Testis (tissue), 2 donors: ENCODE measurements at regions not wholly inside any gene's neighbourhood (a gene's known extent, or its start where the extent isn't known, plus 50 kb on each side); places are given as distances from the start of the nearest gene placed in this dataset.

Experiments
- DNase-seq: peaks from one replicate; pipeline ENCODE4 v3.0.0-alpha.2; 2019
- H3K27ac ChIP-seq, 2 donors: fragments of 200-600 bp; sonication (generic); one replicate each; pipeline ENCODE4 v1.5.1; 2019
- H3K27me3 ChIP-seq: fragments of 200-600 bp; sonication (generic); one replicate; pipeline ENCODE4 v1.5.1; 2019
- H3K36me3 ChIP-seq: fragments of 200-600 bp; sonication (generic); one replicate; pipeline ENCODE4 v1.5.1; 2017; ENCODE audit warnings: low read depth; ENCODE audit errors: missing control alignments
- H3K4me1 ChIP-seq: fragments of 200-600 bp; sonication (generic); one replicate; pipeline ENCODE4 v1.5.1; 2019
- H3K4me3 ChIP-seq, 2 donors: fragments of 200-600 bp; sonication (generic); one replicate each; pipeline ENCODE4 v1.5.1; 2017 to 2019
- H3K9me3 ChIP-seq: fragments of 200-600 bp; sonication (generic); one replicate; pipeline ENCODE4 v1.5.1; 2017
- CTCF ChIP-seq, 3 experiments: fragments of 450-650 bp in 2 of 3; fragments of 200-600 bp in 1 of 3; sonication (generic) in 1 of 3; IDR thresholded peaks; one replicate each; pipeline ENCODE4 v1.5.1; 2016 to 2019; ENCODE audit warnings: antibody characterized with exemption in 3 of 3, mild to moderate bottlenecking in 2 of 3, moderate library complexity in 1 of 3
- POLR2A ChIP-seq: fragments of 450-650 bp; IDR thresholded peaks from one replicate; pipeline ENCODE4 v1.6.1; 2017; ENCODE audit warnings: antibody characterized with exemption, mild to moderate bottlenecking, moderate library complexity
- WGBS, 2 donors: methylation state at CpG; one replicate each; pipeline ENCODE4 v1.1.5; 2018; 5-methylcytosine and 5-hydroxymethylcytosine counted together
- intact Hi-C: fragments of 100-400 bp; cut with DNase I; formaldehyde crosslinking; loops from one replicate; pipeline ENCODE4 v1.15.1; 2023; ENCODE audit warnings: low total_unique reads

DNA sequence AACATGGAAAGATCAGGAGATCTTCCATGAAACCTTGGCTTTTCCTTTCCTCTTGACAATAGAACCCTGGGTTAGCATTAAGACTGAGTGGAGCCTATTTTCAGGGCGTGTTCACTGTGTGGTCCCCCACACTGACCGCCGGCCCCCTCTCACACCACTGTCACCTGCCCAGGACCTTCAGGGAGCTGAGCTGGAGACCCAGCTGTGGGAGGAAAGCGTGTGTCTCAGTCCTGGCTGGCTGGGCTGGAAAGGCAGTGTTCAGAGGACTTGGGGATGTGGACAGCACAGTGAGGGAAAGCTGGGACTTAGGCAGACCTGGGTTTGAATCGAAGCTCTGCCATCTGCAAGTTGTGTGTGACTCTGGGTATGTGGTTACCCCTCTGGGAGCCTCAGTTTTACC lies 268.1 kb downstream of the NSG2 start:
- TF ChIP-seq POLR2A (no peak), CTCF (IDR thresholded peaks at IDR 0.05) (no peak)

DNA sequence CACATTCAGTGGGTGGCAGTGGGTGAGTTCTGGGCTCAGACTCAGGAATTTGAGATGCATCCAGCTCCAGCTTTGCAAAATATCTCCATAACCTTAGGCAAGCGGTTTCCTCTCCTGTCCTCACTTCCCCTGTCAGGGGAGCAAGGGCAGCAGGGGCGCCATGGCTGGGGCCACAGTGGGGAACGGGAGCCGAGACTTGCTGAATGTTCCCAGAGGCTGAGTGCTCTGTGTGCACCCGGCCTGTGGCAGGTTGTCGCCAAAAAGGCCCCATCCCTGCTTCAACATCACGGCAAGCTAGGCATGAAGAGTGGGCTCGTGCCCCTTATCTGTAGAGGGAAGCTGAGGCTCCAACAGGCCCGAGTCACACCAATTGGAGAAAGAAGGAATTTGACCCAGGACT lies 268.8 kb downstream of the NSG2 start:
- H3K36me3 ChIP-seq = no peaks in the 10 kb centered on the region
- no peaks in the 10 kb centered on the region for H3K27me3 ChIP-seq
- peaks cover 9% of the 10 kb centered on the region for H3K4me1 ChIP-seq
- TF ChIP-seq POLR2A (no peak), CTCF (IDR thresholded peaks at IDR 0.05) (no peak)
- H3K27ac ChIP-seq = no peak overlapping the region
- intact Hi-C loops = loop anchor here (5.0 kb wide), 1 partner anchor 267 kb away; the partner anchor contains the start of gene NSG2
- H3K9me3 ChIP-seq = no peaks in the 10 kb centered on the region
- H3K4me3 ChIP-seq = no peak overlapping the region
- 67 to 81% methylated on average over 4 to 9 of the region's 9 CpGs for WGBS, 2 donors
- DNase-seq = no peak

More for the DNA sequence above, 268.1 kb downstream of the NSG2 start:
- H3K4me1 ChIP-seq = peaks cover 9% of the 10 kb centered on the region
- H3K4me3 ChIP-seq = no peak overlapping the region
- no peak for DNase-seq
- H3K27me3 ChIP-seq = no peaks in the 10 kb centered on the region
- no peaks in the 10 kb centered on the region for H3K9me3 ChIP-seq
- intact Hi-C loops = loop anchor here (5.0 kb wide), 1 partner anchor 266 kb away; the partner anchor contains the start of gene NSG2
- H3K36me3 ChIP-seq = no peaks in the 10 kb centered on the region
- H3K27ac ChIP-seq = no peak overlapping the region
- WGBS, 2 donors = 96 to 99% methylated on average over 5 of the region's 5 CpGs

- no peaks in the 10 kb centered on the region for H3K36me3 ChIP-seq
- peaks cover 9% of the 10 kb centered on the region for H3K4me1 ChIP-seq
- intact Hi-C loops = no loop called here
- no peak for DNase-seq
- H3K4me3 ChIP-seq = no peak overlapping the region
- no peak overlapping the region for H3K27ac ChIP-seq
- H3K27me3 ChIP-seq = no peaks in the 10 kb centered on the region
- TF ChIP-seq POLR2A (no peak), CTCF (IDR thresholded peaks at IDR 0.05) (no peak)
- WGBS, 2 donors = 81 to 84% methylated on average over 5 of the region's 5 CpGs
- H3K9me3 ChIP-seq = no peaks in the 10 kb centered on the region
Observed at GRCh38 chr5:174315471-174315870, 270.0 kb downstream of the NSG2 start.

DNA sequence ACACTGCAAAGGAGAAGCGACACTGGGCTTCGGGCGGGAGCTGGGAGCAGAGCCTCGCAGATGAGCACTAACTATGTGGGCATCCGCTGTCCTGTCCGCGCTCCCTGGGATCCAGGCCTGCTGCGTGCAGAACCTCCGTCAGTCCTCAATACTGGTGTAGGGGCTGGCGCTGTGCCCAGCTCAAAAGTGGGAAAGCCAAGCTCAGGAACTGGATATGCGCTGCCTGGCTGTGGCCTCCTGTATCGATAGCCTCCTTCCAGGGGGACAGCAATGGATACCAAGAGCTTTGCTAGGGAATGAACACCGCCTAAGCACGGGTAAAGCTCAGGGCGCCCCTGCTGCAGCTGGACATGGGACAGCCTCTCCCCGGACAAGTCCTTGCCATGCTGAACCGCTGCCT lies 270.4 kb downstream of the NSG2 start:
- Histone ChIP-seq H3K27ac (no peak overlapping the region), H3K27me3 (no peaks in the 10 kb centered on the region), H3K4me1 (peaks cover 9% of the 10 kb centered on the region), H3K9me3 (no peaks in the 10 kb centered on the region), H3K4me3 (no peak overlapping the region), H3K36me3 (no peaks in the 10 kb centered on the region)
- TF ChIP-seq CTCF (IDR thresholded peaks at IDR 0.05) = no peak
- 91 to 96% methylated on average over 4 to 17 of the region's 17 CpGs for WGBS, 2 donors
- no peak for DNase-seq
- intact Hi-C loops = no loop called here

GRCh38 chr5:174316326-174316725 lies 270.8 kb downstream of the NSG2 start:
- Histone ChIP-seq H3K4me3 (no peak overlapping the region), H3K4me1 (peaks cover 9% of the 10 kb centered on the region), H3K9me3 (no peaks in the 10 kb centered on the region), H3K36me3 (no peaks in the 10 kb centered on the region), H3K27ac (no peak overlapping the region), H3K27me3 (no peaks in the 10 kb centered on the region)
- no peak for TF ChIP-seq POLR2A
- no peak for TF ChIP-seq CTCF (IDR thresholded peaks at IDR 0.05)
- 88 to 98% methylated on average over 4 to 6 of the region's 6 CpGs for WGBS, 2 donors
- intact Hi-C loops = no loop called here
- DNase-seq = no peak
